Medulla oblongata (tissue), 1 donor: ENCODE measurements at regions not wholly inside any gene's neighbourhood (a gene's known extent, or its start where the extent isn't known, plus 50 kb on each side); places are given as distances from the start of the nearest gene placed in this dataset.
"Not testable (repeated sequence)": the region's sequence is repeated elsewhere in the genome, so short reads cannot be mapped to it uniquely, and the experiment has no call there.

Experiments used
- DNase-seq: peaks from one replicate; pipeline ENCODE4 v3.0.0-alpha.2; 2015; ENCODE audit errors: extremely low spot score

DNA sequence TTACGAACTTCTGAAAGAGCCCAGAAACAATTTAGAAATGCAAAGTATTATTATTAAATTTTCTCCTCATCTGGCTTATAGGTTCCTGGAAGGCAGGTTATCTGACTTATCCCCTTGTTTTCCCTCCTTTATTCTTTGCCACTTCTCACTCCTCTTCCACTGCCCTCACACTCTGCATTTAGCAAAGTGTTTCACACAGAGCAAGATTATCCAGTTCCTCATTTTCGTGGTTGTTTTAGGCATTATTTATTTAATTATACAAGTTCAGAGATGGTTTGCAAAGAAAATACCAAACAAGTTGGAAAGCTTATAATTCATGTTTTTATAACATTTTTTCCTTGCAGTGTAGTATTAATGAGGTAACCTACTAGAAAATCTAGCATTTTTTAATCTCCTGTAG lies 544.9 kb downstream of the NSUN3 start:
- DNase-seq = no peak

- no peak for DNase-seq
These were observed 547.0 kb downstream of the NSUN3 start for GRCh38 chr3:94609908-94610307.

- no peak for DNase-seq
These were observed 548.7 kb downstream of the NSUN3 start for GRCh38 chr3:94611596-94611995.

- DNase-seq = no peak
These were observed 549.8 kb downstream of the NSUN3 start for GRCh38 chr3:94612631-94613030.

- DNase-seq = no peak
These were observed 551.3 kb downstream of the NSUN3 start for GRCh38 chr3:94614192-94614591.

DNA sequence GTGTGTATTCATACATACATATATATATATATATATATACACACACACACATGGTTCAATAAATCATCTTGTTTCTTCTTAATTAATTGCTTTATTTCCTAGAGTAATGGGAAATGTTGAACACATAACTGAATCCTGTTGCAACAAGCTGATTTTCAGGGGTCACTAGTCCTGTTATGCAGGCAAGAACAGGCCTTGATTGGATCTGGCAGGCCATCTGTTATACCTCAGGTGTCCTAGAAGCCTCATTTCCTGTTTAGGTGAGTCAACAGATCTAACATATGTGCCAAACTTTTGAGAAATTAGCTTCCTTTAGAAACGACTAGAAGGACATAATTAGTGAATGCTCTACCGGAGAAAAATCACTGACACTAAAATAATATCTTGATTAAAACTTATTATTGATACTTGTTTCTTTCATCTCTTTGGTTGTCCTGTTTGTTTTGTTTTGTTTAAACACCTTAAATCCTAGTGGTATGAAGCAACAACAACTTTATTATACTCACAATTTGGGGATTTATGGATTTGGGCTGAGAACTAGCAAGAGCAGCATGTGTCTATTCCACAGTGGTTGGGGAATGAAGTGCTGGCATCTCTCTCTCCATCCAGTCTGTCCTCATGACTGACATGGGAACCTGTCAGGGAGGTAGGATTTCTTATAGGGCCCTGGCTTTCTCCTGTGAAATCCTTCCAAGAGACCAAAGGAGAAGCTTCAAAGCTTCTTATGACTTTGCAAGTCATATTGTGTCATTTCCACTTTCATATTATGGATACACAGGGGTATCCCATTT lies 552.6 kb downstream of the NSUN3 start:
- DNase-seq = no peak

DNA sequence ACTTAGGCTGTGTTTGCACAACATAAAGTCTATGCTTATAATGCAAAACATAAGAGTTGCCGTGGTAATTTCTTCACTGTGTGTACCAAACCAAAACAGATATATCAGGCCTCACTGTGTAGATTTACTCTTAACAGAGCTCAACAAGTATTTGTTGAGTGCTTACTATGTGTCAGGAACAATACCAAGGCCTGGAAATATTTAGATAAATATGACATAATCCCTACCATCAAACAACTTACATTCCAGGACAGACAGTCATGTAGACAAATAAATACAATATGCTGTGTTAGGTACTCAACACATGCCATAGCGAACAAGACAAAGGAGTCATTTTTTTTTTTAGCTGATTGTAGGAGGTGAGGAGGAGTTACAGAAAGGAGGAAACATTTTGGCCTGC lies 554.0 kb downstream of the NSUN3 start:
- no peak for DNase-seq

DNA sequence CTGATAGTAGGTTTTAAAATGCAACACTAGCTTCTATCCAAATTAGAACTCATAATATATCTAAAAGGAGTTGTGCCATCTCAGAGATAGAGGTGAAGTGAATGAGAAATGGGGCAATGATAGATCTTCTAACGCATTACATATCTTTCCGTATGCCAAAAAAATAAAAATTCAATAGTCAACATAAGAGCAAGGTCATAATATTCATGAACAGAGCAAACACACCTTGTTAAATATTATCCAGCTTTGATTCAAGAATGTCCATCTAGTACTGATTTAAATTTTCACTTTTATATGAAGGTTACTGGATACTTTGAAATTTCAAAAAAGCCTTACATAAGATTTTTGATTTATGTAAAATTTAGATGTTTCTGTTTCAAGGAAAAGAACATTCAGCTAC lies 554.5 kb downstream of the NSUN3 start:
- DNase-seq = no peak

DNA sequence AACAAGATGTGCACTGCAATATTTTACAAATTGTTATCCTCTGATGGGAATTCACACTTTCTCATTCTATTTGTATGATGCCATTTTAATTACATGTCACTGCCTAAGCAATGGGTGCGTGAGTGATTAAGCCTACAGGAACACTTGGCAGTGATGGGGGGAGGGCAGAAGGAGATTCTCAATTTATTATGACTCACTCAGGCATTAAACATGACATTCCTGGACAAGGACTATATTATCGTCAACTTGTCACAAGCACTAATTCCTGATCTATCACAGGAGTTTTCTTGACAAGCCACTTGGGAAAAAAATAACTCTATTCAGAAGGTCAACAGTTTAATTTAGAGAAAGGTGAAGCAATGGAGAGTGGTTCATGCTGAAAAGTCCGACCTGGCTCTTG lies 556.8 kb downstream of the NSUN3 start:
- DNase-seq = no peak

DNA sequence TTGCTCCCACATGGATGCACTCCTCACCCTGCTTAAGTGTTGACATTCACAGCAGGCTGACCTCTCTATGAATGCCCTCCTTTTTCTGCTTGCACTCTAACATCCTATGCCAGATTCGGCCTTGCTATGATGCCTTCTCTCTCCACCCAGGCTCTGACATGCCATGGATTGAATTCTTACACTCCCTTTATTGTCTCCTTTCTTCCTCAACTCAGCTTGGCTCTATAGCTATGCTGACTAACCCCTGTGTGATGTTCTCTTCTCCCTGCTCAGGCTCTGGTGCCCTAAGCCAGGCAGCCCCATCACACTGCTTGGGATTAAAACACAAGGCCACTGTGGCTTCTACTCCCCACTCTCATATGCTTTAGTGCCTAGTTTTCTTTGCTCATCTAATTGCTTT lies 563.7 kb downstream of the NSUN3 start:
- DNase-seq = no peak

GRCh38 chr3:94627689-94628088 lies 564.8 kb downstream of the NSUN3 start:
- no peak for DNase-seq

GRCh38 chr3:94643400-94643799 lies 580.5 kb downstream of the NSUN3 start:
- DNase-seq = no peak

GRCh38 chr3:94645790-94646189 lies 582.9 kb downstream of the NSUN3 start:
- DNase-seq = no peak

GRCh38 chr3:94647131-94647530 lies 584.3 kb downstream of the NSUN3 start:
- no peak for DNase-seq

DNA sequence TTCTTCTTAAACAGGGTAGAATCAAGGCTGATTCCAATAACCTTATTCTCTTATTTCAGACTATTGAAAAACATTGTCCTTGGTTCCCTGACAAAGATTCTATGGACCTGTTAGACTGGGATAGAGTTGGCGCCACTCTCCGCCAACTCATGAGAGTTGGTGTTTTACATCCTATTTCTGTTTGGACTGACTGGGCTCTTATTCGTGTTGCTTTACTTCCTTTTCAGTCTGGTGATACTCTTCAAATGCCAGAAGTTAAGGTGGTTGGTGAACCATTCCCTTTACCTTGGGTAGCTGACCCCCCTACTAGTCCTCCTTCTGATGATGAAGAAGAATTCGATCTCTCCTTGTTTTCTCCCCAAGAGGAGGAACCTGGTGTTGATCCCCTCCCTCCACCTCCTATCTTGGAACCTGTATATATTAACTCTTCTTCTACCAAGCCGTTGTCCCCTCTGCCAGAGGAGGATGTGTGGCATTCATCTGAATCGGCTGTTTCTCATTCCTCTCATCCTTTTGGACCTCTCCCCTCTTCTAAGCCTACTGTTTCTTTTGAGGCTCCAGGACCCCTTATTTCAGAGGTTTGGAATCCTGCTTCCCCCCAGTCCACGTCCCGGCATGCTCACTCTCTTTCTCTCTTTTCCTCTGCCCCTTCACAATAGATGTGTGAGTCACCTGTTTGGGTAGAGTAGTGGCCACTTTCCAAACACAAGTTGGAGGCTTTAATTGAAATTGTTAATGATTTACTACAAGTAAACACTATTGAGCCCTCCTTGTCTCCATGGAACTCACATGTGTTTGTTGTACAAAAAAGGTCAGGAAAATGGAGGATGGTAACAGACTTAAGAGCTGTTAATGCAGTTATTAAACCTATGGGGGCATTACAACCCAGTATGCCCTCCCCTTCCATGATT lies 585.7 kb downstream of the NSUN3 start:
- DNase-seq = not testable (repeated sequence)

DNA sequence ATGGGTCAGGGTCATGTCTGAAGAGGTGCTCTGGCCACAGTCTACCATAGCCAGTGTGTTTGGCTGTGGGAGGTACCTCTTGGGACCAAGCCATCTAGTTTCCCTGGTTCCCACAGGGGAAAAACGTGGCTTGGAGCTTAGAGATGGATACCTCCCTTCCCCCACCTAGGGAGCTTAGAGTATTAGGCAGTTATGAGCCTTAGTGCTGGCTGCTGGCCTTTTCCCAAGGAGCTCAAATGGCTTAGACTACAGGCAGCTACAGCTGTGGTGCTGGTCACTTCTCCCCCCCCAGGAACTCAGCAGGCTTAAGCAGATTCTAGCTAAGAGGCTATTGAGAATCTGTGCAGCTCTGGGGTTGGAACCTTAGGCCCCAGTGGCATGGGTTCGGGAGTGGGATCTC lies 591.2 kb downstream of the NSUN3 start:
- no peak for DNase-seq

DNA sequence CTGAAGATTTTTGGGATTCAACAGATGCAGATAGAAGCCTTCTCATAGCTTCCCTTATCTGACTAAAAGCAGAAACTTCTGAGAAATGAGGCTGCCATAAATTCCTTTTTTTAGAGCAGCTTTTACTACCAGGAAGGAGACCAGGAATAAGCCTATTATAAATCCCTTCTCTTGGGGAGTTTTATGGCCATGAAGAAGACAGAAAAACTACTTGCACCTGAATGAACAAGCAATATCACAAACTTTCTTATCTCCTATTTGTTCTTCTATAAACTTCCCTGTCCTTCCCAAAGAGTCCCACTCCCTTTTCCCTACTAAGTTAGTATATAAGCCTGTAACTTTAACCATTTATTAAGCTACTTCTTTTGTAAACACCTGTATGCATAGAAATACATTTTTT lies 603.1 kb downstream of the NSUN3 start:
- DNase-seq = no peak

- no peak for DNase-seq
These were observed 608.2 kb downstream of the NSUN3 start for GRCh38 chr3:94671078-94671477.

DNA sequence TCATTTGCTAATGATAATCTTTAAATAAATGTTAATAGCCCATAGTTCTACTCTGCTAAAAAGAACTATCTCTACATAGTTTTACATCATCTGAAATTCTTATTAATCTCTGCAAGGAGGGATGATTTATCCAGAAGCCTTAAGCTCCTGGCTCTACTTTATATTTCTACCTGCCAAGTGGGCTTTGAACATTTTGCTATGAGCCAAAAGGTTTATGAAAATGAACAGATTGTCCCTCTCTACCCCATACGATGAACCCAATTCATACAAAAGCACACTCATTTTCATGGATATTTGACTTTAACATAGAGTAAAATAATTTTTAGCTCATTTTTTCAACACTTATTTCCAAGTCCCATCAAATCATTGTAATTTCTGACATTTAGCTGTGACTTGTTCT lies 611.0 kb downstream of the NSUN3 start:
- no peak for DNase-seq

DNA sequence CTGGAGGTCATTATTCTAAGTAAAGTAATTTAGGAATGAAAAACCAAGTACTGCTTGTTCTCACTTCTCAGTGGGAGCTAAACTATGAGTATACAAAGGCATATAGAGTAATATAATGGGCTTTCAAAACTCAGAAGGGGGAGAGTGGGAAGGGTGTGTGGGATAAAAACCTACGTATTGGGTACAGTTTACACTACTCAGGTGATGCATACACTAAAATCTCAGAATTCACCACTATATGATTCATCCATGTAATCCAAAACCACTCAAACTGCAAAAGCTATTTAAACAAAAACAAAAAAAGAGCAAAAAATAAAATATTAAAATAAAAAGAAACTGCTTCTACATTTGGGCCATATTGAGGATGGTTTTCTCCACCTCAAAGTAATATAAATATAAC lies 623.3 kb downstream of the NSUN3 start:
- DNase-seq = no peak

- no peak for DNase-seq
These were observed 631.3 kb downstream of the NSUN3 start for GRCh38 chr3:94693997-94694640.

- no peak for DNase-seq
These were observed 632.0 kb downstream of the NSUN3 start for GRCh38 chr3:94694894-94695293.

DNA sequence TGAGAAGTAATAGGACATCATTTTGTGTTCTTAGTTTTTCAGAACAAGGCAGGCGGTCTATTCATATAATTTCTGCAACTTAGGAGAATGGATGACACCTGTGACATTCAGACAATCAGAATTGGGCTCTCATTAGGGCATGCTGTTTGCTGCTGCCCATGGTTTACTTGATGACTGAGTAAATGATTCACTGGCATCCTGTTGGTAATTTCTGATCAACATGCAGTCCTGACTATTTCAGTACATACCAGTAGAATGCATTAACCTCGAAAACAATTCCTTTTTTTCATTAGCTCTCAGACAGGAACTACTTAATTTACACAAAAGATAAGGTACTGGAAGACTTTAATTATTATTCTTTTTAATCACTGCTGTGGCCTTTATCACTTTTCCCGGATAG lies 641.6 kb downstream of the NSUN3 start:
- DNase-seq = no peak
